ENCODE measurements at regions not wholly inside any gene's neighbourhood (a gene's known extent, or its start where the extent isn't known, plus 50 kb on each side); places are given as distances from the start of the nearest gene placed in this dataset.

- DNase-seq (ENCODE audit: low spot score), result no peak
Measured at GRCh38 chr14:71467361-71467811, 464.8 kb upstream of the RGS6 start.

GRCh38 chr14:71468701-71469100 lies 463.5 kb upstream of the RGS6 start:
- DNase-seq (ENCODE audit: low spot score), result no peak

GRCh38 chr14:71469643-71470335 lies 462.4 kb upstream of the RGS6 start:
- no peak for DNase-seq (ENCODE audit: low spot score)

- no peak for DNase-seq (ENCODE audit: low spot score)
Measured at GRCh38 chr14:71471634-71472355, 460.4 kb upstream of the RGS6 start.

GRCh38 chr14:71472356-71473340 lies 459.6 kb upstream of the RGS6 start:
- DNase-seq (ENCODE audit: low spot score), result no peak

- DNase-seq (ENCODE audit: low spot score), result no peak
Measured at GRCh38 chr14:71473843-71474242, 458.4 kb upstream of the RGS6 start.

GRCh38 chr14:71474301-71475265 lies 457.6 kb upstream of the RGS6 start:
- DNase-seq (ENCODE audit: low spot score), result no peak

- no peak for DNase-seq (ENCODE audit: low spot score)
Measured at GRCh38 chr14:71475916-71476315, 456.3 kb upstream of the RGS6 start.

GRCh38 chr14:71478542-71478941 lies 453.7 kb upstream of the RGS6 start:
- no peak for DNase-seq (ENCODE audit: low spot score)

- DNase-seq (ENCODE audit: low spot score), result no peak
Measured at GRCh38 chr14:71481021-71481654, 451.1 kb upstream of the RGS6 start.

- no peak for DNase-seq (ENCODE audit: low spot score)
Measured at GRCh38 chr14:71482671-71483070, 449.6 kb upstream of the RGS6 start.

GRCh38 chr14:71483154-71483553 lies 449.1 kb upstream of the RGS6 start:
- DNase-seq (ENCODE audit: low spot score), result no peak

GRCh38 chr14:71485833-71486232 lies 446.4 kb upstream of the RGS6 start:
- DNase-seq (ENCODE audit: low spot score), result no peak

GRCh38 chr14:71486279-71486678 lies 445.9 kb upstream of the RGS6 start:
- DNase-seq (ENCODE audit: low spot score), result no peak

GRCh38 chr14:71487449-71487848 lies 444.8 kb upstream of the RGS6 start:
- DNase-seq (ENCODE audit: low spot score), result no peak

- no peak for DNase-seq (ENCODE audit: low spot score)
Measured at GRCh38 chr14:71487941-71488340, 444.3 kb upstream of the RGS6 start.

GRCh38 chr14:71488703-71489191 lies 443.5 kb upstream of the RGS6 start:
- DNase-seq (ENCODE audit: low spot score), result no peak

GRCh38 chr14:71489742-71490141 lies 442.5 kb upstream of the RGS6 start:
- no peak for DNase-seq (ENCODE audit: low spot score)

- DNase-seq (ENCODE audit: low spot score), result no peak
Measured at GRCh38 chr14:71491931-71492330, 440.3 kb upstream of the RGS6 start.

- DNase-seq (ENCODE audit: low spot score), result no peak
Measured at GRCh38 chr14:71492346-71492745, 439.9 kb upstream of the RGS6 start.

All from RKO (cell line).